Kidney tubule cell (primary cell): ENCODE measurements at regions not wholly inside any gene's neighbourhood (a gene's known extent, or its start where the extent isn't known, plus 50 kb on each side); places are given as distances from the start of the nearest gene placed in this dataset.

Source experiments
- DNase-seq: peaks from one replicate; pipeline ENCODE4 v3.0.0-alpha.2; 2018; ENCODE audit warnings: low spot score

DNA sequence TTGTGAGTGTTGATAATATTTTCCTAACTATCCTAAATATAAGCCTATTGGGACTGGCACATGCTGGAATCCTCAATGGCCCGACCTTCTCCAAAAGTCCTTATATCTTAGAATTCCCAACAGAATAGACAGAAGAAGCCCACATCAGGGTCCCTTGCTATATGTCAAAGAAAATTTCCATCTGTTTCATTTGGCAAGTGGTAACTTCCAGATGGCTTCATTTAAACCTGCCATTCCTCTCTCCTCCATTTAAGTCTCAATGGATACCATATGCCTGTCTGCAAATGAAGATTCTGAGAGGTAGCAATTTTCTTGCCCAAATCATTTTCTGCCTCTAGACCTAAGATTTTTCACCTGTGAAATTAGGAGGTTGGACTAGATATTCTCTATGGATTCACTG lies 73.1 kb upstream of the KCNA4 start:
- no peak for DNase-seq

DNA sequence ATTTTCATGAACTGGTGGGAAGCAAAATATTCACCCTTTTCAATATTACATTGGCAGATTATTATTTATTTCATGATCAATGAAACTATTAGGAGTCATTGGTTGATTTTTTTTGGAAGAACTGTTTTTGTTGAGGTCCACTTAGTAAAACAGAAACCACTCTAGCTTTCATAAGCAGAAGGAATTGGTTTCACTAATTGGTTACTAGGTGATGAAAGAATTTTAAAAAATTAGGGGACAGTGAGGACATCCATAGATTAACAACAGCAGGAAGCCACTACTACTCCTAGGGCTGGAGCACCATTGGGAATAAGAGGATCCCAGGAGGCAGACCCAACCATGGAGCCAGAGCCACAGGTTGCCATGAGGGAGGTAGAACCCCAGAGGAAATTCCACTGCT lies 74.4 kb upstream of the KCNA4 start:
- no peak for DNase-seq

DNA sequence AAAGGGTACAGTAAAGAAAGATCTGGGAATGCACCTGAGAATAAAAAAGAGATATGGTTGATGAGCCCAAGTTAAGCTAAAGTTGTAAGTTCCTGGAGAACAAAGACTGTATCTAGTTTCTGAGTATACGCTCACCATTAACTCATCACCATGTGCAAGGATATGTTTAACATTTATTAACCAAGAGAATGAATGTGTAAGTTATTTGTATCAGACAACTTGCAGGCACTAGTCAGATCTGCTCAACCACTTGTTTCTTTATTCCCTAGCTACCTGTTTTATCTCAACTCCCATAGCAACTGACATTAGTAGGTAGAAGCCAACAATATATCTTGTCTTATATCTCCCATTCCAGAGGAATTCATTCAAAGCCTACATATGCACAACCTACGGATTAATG lies 74.9 kb upstream of the KCNA4 start:
- peak; percentile 88 for DNase-seq

GRCh38 chr11:30092518-30092917 lies 75.7 kb upstream of the KCNA4 start:
- DNase-seq: no peak

- DNase-seq: peak; percentile 29
Measured at GRCh38 chr11:30100495-30100894, 83.7 kb upstream of the KCNA4 start.

DNA sequence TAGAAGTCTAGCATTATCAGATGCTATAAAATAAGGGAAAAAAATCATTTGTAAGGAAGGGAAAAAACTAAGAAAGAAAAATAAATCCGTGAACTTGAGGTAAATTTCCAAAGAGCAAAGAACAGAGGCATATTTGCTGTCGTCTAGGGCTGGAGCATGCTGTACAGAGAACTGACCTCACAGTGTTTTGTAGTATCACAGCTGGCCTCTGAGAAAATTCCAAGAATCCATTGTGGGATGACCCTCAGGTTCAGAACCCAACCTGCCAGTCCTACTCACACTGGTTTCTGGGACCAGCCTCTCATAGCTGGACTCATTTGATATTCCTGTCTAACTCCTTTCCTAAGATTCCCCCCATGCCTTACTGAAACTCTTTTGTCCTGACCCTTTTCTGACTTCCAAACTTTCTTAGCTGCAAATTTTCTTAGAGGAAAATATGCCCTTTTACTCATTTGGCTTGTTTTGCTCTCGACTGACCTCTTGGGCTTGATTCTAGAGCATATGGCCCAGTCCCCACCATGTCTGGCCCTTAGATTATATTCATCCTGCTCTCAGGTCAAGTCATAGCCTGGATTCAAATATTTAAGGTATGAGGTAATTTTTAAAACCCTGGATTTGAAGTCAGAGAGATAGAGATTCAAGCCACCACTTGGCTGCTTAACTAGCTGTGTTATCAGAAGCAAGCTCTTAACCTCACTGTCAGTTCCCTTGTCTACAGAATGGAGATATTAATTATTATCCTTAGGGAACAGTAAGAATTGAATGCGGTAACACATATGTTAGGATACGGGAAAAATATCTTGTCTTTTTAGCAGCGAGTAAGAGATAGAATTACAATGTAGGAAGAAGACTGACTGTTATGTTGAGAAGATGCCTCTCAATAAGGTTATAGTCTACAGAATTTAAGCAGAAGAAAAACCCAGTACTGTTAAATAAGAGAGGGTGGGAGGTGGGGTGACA lies 89.7 kb upstream of the KCNA4 start:
- no peak for DNase-seq

- DNase-seq: peak; percentile 79
Measured at GRCh38 chr11:30107899-30108298, 91.1 kb upstream of the KCNA4 start.

- no peak for DNase-seq
Measured at GRCh38 chr11:30109774-30110173, 92.9 kb upstream of the KCNA4 start.

GRCh38 chr11:30110691-30111090 lies 93.9 kb upstream of the KCNA4 start:
- DNase-seq: no peak

- DNase-seq: no peak
Measured at GRCh38 chr11:30111786-30112185, 95.0 kb upstream of the KCNA4 start.

DNA sequence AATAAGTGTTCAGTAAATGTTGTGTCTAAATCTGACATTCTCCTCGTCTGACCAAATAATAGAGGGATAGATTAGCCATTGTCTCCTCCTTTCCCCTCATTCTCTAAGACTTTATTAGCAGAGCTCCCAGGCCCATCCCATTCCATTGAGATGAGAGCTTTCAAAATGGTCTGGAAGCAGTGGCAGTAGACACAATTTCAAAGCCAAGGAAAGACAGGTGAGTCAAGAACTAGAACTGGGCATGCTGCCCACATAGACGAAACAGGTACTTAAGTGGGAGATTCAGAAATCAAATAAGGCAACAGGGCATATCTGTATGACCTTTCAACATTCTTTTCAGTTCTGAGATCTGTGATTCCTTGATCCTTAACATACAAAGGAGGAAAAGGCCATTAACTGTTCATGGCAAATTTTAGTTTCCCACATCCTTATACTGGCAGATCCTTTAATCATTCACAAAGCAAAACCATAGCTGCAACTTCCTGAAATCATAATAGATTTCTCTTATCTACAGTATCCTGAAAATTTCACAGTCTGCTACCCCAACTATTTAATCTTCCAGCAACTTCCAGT lies 96.6 kb upstream of the KCNA4 start:
- peak; percentile 90 for DNase-seq

DNA sequence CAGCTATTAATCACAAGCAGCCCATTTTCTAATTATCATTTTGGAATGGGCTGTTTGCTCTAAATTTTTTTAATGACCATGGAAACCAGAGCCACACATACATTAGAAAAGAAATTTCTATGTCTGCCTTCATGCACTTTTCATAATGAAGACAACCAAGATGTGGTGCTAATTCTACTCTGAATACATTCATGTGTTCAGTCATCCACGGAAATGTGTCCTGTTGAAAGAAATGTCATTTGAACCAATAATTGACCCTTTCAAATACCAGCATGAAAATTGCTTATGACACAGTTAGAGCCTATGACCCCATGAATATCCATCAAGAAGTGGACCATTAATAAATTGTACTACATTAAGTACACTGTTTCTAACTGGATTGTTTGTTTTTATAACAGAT lies 99.7 kb upstream of the KCNA4 start:
- DNase-seq: no peak

- DNase-seq: no peak
Measured at GRCh38 chr11:30120045-30120589, 103.3 kb upstream of the KCNA4 start.

GRCh38 chr11:30125456-30125855 lies 105.4 kb upstream of the FSHB start:
- DNase-seq: peak; percentile 17

- peak; percentile 43 for DNase-seq
Measured at GRCh38 chr11:30128269-30128932, 102.4 kb upstream of the FSHB start.

DNA sequence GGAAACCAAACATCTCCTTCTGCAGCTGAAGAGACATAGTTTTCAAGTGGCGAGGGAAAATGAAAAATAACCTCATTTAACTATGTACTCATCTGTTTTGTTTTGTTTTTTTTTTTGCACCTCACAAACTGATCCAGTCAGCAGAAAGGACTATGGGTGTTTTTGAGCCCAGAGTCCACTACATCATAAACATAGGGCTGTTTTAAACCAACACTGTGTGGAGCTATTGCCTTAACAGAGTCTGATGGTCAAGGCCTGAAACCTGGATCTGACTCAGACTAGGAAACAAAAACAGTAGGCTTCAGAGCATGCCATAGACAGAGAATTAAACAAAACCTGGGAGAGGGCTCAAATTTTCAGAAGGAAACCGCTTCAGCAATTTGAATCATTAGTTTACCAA lies 99.3 kb upstream of the FSHB start:
- no peak for DNase-seq

DNA sequence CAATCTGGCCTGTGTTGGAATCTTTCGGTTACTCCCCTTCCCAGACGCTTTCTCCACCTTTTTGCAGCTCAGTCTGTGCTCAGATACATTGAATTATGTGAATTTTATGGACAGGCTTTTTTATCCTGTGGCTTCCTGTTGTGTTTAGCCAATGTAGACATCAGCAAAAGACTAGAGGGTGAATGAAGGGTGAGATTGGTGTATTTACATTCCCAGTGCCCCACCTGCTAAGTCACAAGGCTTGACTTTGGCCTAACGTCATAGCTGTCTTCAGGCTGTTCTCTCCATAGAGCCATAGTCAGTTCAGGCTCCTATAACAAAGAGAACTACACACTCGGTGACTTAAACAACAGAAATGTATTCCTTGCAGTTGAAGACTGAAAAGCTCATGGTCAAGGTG lies 97.5 kb upstream of the FSHB start:
- DNase-seq: no peak

GRCh38 chr11:30143098-30143705 lies 87.6 kb upstream of the FSHB start:
- peak; percentile 47 for DNase-seq

DNA sequence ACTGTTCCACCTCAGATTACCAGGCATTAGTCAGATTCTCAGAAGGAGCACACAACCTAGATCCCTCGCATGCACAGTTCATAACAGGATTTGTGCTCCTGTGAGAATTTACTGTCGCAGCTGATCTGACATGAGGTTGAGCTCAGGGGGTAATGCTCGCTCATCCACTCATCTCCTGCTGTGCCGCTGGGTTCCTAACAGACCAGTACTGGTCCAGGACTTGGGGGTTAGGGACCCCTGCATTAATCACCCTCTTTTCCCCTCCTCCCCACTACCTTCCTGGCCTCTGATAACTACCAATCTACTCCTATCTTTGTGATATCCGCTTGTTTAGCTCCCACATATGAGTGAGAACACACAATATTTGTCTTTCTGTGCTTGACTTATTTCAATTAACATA lies 83.5 kb upstream of the FSHB start:
- no peak for DNase-seq

DNA sequence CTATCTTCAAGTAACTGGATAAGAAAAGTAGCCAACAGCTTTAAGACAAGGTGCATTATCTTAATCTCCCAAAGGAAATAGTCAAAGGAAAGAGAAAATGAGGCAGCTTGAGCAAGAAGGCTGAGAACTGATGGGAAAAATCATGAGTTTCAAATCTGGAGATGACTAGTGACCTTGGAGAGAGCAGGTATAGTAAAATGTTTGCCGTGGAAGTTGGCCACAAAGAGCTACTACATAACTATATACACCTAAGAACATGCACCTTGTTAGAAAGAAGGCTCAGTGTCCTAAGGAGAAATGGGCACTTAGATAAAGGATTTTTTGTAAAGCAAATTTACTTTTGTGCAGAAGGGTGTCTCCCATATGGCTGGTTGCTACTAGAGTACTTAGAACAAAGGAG lies 80.8 kb upstream of the FSHB start:
- no peak for DNase-seq

GRCh38 chr11:30150425-30150824 lies 80.4 kb upstream of the FSHB start:
- peak; percentile 2 for DNase-seq

- DNase-seq: no peak
Measured at GRCh38 chr11:30153008-30153407, 77.8 kb upstream of the FSHB start.
